Activated CD8-positive, alpha-beta memory T cell treated with anti-CD3 and anti-CD28 coated beads, Interleukin-2, amount 50 U/mL, for 1 hour (primary cell): ENCODE measurements at regions not wholly inside any gene's neighbourhood (a gene's known extent, or its start where the extent isn't known, plus 50 kb on each side); places are given as distances from the start of the nearest gene placed in this dataset.
"Not testable (repeated sequence)": the region's sequence is repeated elsewhere in the genome, so short reads cannot be mapped to it uniquely, and the experiment has no call there.

Source experiments
- DNase-seq: peaks from one replicate; pipeline ENCODE4 v3.0.0-alpha.2; 2020; ENCODE audit errors: extremely low read depth

DNA sequence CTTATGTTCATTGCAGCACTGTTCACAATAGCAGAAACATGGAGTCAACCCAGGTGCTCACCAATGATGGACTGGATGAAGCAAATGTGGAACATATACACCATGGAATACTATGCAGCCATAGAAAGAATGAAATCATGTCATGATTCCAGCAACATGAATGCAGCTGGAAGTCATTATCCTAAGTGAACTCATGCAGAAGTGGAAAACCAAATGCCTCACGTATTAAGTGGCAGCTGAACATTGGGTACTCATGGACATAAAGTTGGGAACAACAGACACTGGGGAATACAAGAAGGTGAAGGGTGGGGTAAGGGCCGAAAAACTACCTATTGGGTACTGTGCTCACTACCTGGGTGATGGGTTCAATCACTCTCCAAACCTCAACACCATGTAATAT is 915.9 kb downstream of the UQCRFS1 start:
- DNase-seq: no peak

DNA sequence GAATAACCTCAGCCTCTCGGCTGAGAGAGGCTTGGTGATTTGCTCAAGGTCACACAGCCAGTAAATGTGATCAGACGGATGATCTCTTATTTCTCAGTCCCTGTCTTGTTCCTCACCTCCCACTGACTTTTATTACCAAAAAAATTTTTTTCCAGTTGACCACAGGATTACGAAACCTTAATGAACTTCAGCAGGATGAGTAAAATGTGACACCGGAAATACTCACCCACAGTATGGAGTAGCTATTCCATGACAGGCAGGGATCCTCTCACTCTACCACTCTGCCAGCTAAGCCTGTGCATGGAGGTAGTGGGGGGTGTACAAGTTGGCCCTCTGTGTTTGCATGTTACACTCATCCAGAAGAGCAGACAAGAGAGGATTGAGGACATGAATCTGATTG is 916.4 kb downstream of the UQCRFS1 start:
- DNase-seq: no peak

DNA sequence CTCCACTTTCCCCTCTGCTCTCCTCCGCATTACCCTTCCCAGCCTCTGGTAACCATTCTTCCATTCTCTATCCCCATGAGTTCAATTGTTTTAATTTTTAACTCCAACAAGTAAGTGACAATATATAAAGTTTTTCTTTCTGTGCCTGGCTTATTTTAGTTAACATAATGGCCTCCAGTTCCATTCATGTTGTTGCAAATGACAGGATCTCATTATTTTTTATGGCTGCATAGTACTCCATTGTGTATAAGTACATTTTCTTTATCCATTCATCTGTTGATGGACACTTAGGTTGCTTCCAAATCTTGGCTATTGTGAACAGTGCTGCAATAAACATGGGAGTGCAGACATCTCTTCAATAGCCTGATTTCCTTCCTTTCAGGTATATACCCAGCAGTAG is 918.0 kb downstream of the UQCRFS1 start:
- DNase-seq: not testable (repeated sequence)

DNA sequence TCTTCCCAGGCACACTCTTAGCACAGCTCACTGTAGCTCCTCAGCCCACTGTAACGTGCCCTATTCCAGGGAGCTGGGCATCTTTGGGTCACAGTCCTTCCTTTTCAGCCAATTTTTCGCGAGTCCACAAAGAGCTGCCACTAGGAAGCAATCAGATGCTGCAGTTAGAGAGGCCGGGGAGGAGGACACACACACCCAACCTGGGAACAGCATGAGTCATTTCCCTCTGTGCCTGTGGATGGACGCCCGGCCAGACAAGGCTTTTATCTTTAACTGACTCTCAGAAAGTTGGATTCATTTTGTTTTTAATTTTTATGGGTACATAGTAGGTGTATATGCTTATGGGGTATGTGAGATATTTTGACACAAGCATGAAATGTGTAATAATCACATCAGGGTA is 918.6 kb downstream of the UQCRFS1 start:
- no peak for DNase-seq

DNA sequence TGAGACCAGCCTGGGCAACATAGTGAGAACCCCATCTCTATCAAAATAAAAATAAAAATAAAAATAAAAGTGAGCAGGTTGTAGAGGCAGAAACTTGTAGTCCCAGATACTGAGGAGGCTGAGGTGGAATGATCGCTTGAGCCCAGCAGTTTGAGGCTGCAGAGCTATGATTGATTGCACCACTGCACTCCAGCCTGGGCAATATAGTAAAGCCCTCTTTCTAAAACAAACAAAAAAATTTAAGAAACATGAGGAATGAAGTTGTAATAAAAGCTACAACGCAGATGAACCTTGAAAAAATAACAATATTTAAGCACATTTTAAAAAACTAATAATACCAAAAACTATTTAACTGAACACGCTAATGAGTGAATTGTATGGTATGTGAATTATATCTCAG is 919.3 kb downstream of the UQCRFS1 start:
- no peak for DNase-seq

DNA sequence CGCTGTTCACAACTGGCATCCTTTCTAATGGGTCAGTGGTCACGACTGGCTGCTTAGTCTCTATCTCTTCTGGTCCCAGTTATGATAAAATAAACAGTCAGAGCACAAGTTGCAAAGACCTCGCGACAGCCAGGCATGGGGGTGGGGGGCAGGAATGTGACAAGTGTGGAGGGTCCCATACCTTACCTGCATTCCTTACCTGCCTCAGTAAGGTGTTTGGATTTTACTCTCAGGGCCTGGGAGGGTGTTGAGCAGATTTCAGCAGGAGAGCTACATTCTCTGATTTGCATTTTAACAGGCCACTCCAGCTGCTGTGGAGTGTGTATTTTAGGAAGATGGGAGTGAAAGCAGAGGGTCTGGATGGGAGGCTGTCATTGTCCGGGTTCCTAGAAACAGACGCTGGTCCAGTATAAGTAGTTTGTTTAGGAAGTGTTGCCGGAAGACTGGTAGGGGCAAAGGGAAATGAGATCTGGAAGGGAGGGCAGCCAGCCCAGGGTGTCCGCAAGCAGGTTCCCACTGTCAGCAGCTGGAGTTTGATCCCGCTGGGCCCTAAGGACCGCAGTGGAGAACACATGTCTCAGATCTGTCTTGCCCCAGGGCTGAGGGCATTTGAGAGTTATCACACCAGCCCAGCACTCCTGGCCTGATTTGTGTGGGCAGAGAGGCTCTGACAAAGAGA is 920.0 kb downstream of the UQCRFS1 start:
- DNase-seq: no peak

DNA sequence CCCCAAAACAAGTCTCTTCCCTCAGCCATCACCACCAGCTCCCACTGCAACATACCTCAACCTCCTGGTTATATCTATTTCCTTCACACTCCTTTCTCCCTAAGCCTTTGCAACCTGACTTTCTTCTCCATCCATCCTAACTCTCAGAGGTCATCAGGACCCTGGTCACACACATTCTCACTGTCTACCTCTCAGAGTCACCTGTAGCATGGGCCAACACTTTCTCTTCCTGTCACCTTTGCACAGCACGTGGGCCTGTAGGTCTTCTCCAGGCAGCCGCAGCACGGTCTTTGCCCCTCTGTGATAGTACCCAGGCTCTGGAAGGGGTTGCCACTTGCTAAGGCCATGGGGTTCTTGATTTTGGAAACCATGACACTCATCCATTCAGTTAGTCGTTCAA is 921.1 kb downstream of the UQCRFS1 start:
- DNase-seq: no peak

DNA sequence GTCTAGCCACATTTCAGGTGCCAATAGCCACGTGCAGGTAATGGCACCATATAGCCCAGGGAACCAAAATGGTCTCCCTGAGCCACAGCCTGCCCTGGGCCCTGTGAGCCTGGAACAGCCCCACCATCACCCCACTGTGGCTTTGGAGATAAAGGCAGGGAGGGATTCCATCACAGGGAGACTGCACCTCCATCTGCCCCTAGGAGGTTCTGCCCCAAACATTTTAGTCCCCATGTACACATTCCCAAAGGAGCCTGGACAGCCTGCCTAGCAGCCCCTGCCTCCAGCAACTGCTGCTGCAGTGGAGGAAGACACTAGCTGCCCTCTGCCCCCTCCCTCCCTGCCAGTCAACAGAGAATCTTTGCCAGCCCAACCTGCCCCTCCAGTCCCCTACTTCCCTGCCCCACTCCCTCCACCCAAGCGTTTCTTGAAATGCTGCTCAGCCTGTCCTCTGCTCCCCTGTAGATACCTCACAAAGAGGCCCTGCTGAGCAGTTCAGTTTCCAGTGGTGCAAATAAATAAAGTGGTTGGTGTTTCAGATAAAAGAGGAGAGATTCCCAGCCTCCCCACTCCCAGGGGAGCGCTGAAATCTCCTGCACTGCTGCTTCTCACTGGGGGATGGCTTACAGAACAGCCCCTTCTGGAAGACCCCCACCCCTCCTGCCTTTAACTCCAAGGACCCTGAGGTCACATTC is 921.8 kb downstream of the UQCRFS1 start:
- no peak for DNase-seq

DNA sequence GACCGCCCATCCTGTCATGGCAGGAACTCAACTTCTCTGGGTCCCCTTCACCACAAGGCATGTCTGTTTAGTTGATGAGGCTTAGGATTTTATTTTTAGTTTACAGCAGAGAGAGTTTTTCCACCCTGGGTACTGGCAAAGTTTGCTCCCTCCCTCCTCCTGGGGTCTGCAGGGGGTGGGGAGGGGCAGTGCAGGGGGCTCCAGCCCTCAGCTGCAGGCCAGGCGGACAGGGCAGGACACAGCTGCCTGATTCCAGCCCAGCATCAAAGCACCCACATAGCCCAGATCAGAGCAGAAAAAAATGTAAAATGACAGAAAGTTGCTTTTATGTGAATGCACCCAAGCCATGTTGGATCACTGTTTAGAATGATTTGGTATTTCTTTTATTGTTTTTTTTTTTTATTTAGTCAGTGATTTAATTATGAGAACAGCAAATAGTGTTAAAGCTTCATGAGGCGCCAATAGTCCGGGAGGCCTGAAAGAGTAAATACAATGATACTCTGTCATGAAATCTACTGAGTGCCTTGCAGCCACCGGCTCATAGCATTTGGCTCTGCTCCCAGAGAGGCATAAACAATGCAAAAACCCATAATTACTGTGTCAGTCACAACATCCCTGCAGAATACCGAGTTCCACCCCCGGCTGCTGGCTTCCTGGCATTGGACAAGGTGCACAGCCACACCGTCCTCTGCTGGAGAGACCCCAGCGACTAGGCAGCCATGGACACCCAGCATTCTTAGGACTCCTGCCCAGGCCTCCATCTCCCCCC is 923.5 kb downstream of the UQCRFS1 start:
- DNase-seq: no peak

DNA sequence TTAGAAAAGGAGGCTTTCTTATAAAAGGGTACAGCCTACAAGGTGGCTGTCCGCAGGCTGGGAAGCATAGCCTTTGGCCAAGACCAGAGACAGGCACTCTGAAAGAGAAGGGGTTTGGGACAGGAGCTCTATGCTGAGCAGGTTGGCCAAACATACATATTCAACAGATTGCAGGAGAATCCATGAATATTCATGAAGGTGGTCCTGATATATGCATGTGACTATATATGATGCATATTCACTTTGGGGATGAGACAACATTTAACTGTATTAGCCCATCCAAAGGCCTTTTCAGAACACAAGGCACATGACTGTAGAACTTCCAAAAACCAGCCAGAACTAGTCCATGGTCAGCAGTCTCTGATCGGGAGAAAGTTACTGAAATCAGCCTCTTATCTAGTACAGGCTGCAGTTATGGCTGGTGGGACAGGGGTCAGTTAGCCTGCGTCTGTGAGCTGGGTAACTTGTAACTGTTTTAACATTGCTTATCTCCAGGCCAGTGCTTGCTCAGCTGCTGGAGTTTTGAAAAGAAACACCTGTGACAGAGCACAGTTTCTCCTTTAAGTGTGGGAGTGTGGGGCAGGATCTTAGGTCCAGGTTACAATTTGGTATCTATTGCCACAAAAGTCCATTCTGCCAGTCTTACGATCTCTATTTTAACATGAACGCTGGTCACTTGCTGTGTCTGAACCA is 924.2 kb downstream of the UQCRFS1 start:
- DNase-seq: no peak

DNA sequence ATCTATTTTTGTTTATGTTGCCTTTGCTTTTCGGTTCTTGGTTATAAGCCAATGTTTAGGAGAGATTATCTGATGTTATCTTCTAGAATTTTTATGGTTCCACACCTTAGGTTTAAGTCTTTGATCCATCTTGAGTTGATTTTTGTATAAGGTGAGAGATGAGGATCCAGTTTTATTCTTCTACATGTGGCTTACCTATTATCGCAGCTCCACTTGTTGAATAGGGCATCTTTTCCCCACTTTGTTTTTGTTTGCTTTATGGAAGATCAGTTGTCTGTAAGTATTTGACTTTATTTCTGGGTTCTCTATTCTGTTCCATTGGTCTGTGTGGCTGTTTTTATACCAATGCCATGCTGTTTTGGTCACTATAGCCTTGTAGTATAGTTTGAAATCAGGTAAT is 927.0 kb downstream of the UQCRFS1 start:
- no peak for DNase-seq

DNA sequence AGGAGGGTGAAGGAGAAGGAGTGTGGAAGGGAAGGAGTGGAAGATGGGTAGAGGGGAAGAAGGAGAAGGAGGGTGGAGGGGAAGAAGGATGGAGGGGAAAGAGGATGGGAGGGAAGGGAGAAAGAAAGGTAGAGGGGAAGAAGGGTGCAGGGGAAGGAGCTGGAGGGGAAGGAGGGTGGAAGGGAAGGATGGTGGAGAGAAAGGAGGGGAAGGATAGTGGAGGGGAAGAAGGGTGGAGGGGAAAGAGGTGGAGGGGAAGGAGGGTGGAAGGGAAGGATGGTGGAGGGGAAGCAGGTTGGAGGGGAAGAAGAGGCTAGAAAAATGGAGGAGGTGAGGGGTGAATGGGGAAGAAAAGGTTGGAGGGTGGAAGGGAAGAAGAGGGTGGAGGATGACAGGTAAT is 927.9 kb downstream of the UQCRFS1 start:
- DNase-seq: no peak

DNA sequence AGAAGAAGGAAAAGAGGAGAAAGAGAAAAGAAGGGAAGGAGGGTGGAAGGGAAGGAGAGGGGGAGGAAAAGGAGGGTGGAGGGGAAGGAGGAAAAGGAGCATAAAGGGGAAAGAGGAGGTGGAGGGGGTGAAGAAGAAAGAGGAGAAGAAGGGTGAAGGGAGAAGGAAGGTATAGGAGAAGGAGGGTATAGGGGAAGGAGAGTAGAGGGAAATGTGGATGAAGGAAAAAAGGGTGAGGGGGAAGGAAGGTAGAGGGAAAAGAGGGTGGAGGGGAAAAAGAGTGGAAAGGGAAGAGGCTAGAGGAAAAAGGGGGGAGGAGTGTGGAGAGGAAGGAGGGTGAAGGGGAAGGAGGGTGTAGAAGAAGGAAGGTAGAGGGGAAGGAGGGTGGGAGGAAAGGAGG is 928.6 kb downstream of the UQCRFS1 start:
- no peak for DNase-seq

DNA sequence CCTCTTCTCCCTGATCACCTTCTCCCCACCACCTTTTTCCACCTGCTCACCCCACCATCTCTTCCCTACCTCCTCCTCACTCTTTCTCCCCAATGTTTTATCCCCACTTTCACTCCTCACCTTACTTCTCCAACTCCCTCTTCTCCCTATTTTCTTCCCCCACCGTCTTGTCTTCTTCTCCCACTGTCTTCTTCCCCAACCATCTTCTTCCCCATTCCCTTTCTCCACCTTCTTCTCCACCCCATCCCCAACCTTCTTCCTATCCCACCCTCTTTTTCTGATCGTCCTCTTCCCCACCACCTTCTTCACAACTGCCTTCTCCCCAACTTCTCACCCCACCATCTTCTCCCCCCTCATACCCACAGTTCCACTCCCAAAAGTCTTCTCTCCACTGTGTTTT is 929.4 kb downstream of the UQCRFS1 start:
- DNase-seq: no peak

DNA sequence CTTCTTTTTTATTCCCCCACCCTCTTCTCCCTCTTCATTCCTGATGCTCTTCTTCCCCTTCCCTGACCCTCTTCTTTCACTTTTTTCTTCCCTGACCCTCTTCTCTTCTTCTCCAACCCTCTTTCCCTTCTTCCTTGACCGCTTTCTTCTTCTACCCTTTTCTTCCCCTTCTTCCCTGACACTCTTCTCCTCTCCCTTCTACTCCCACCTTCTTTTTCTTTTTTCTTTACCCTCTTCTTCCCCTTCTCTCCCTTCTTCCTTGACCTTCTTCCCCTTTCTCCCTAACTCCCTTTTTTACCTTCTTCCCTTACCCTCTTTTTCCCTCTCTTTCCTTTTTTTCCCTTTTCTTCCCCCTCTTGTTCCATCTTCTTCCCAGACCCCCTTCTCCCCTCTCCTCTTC is 931.3 kb downstream of the UQCRFS1 start:
- no peak for DNase-seq

DNA sequence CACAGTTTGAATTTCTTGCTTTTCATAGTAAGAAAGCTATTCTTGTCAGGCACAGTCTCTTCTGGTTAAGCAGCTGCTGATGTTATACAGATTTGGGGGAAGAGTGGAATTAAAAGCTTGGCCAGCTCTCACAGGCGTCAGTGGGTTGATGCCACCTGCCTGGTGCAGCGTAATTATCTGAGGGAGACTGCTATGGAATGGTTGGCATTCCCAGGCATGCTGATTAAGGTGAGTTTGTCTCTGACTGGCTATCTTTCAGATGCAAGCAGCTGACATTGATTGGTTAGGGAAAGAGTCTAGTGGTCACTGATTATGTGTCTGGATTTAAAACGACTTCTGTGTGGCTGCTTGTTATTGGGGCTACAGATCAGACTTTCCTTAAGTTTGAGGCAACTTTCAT is 948.4 kb downstream of the UQCRFS1 start:
- no peak for DNase-seq

DNA sequence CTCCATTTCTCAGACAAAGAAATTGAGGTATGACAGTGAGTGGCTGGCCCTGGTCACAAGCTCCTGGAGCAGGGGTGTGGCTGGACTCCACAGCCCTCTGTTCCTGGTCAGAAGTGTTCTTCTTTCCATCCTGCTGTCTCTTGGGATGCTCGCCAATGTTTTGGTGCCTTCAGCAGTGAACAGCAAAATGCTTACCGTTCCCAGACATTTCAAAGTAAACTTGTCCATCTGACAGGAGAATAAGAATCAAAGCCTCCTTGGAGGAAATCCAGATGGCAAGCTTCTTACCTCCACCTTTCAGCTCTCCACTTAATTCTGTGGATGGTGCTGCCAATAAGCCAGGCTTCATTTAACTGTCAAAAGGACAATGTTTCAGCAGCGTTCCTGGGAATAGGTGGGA is 954.1 kb downstream of the UQCRFS1 start:
- DNase-seq: no peak

DNA sequence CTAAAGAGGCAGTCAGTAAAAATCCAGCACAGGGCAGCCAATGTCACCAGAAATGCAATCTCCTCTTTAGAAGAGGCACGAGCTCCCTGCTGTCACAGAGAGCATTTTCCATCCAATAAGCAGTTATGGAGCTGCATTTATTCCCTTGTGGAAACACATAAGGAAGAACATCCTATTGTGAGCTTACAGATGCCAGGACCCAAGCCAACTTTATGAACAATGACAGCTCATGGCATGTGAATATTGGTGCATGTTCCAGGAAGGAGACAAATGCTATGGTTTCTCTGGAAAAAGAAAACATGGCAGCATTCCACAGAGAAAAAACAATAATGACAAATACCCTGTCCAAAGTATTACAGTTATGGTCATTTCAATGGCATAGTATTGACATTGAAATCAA is 955.6 kb downstream of the UQCRFS1 start:
- no peak for DNase-seq

DNA sequence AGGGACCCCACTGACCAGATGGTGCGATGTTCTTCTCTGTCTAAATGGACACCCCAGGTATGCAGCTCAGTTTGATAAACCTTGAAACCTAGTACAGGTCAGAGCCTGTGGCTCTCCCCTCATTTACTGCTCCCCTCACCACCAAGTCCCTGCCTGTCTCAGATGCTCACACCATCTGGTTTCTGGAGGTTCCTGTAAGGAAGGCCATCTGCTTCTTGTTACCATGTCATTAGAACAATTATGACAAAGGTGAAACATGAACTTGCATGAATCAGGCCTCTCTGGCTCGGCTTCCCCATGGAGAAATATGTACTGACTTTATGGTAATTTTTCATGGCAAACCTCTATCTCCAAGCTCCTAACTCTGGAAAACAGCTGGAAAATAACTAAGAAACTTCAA is 965.7 kb downstream of the UQCRFS1 start:
- no peak for DNase-seq

DNA sequence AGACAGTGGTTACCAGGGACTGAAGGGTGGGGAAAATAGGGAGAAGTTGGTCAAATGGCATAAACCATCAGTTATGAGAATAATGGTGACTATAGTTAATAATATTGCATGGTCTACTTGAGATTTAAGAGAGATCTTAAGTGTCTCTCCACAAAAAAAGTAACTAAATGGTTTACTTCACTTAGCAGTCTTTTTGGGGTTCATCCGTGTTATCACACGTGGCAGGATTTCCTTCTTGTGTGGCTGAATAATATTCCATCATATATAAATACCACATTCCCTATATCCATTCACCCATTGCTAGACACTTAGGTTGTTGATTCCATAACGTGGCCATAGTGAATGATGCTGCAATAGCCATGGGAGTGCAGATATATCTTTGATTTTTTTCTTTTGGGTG is 967.0 kb downstream of the UQCRFS1 start:
- no peak for DNase-seq

DNA sequence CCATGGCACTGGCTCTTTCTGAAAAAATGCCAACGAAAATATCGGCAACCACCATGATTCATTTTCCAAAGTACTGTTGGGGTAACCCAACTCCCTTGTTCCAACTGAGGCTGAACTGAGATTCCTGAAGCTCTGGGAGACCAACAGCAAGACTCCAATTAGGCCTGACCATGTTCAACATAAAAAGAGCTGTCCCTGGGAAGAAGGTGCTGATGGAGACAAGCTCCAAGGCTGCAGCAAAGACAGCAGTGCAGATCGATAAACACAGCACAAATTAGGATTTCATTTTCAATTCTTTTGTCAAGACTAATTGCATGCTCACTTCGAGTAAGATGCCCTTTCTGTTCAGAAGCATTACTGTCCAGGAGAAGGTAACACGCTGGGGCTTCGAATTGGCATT is 968.0 kb downstream of the UQCRFS1 start:
- no peak for DNase-seq

DNA sequence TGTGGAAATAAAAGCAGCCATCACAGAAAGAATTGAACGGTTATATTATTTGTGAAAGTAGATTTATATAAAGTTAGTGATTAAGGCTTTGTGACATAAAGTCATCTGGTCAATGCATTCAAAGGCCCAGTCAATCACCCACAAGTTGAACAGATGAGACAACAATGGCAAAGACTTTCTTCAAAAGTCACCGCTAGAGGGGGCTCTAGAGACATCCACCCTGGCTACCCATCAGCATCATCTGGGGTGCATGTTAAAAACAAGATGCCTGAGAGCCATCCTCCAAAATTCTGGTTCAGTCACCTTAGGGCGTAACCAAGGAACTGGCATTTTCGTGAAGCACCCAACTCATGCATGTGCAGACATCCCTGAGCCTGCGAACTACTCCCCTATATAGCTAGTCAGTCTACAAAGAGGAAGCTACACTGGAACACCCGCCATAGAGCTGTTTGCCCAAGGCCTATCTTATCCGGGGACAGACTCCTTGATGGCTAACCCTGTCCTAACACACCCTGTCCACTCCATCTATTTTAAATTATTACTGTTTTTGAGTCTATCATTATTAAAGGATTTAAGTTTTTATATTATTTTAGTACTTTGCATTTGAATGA is 970.5 kb downstream of the UQCRFS1 start:
- no peak for DNase-seq
